CD14-positive monocyte (primary cell): ENCODE measurements at regions not wholly inside any gene's neighbourhood (a gene's known extent, or its start where the extent isn't known, plus 50 kb on each side); places are given as distances from the start of the nearest gene placed in this dataset.

Experiments used
- DNase-seq, 3 donors: peaks; one replicate each; pipeline ENCODE4 v3.0.0-alpha.2; 2011 to 2022
- H2AFZ ChIP-seq: 2 replicates; pipeline ENCODE4 v1.6.0; 2012; ENCODE audit warnings: mild to moderate bottlenecking, low read depth, low read length, inconsistent platforms; ENCODE audit not compliant: insufficient read depth, poor library complexity, severe bottlenecking
- H3K27ac ChIP-seq, 2 donors: 1 replicate in 1 of 2; 2 replicates in 1 of 2; pipeline ENCODE4 v1.5.1; 2012 to 2013; ENCODE audit warnings: low read length in 2 of 2, control low read depth in 1 of 2, inconsistent platforms in 1 of 2, low read depth in 1 of 2, mild to moderate bottlenecking in 1 of 2
- H3K27me3 ChIP-seq, 2 donors: one replicate each; pipeline versions ENCODE4 v1.6.0 to v1.6.1; 2011 to 2013; ENCODE audit warnings: low read length in 2 of 2; ENCODE audit not compliant: control insufficient read depth in 2 of 2, insufficient read depth in 2 of 2
- H3K36me3 ChIP-seq, 2 donors: replicated peaks in 1 of 2; 1 replicate in 1 of 2; 2 replicates in 1 of 2; pipeline versions ENCODE4 v1.5.1 to v1.6.1; 2012 to 2013; ENCODE audit warnings: low read length in 2 of 2, control low read depth in 1 of 2, inconsistent platforms in 1 of 2, mild to moderate bottlenecking in 1 of 2; ENCODE audit not compliant: insufficient read depth in 2 of 2, control insufficient read depth in 1 of 2
- H3K4me1 ChIP-seq, 2 donors: 1 replicate in 1 of 2; 2 replicates in 1 of 2; pipeline versions ENCODE4 v1.5.1 to v1.6.1; 2012 to 2013; ENCODE audit warnings: low read length in 2 of 2, control low read depth in 1 of 2, inconsistent platforms in 1 of 2, mild to moderate bottlenecking in 1 of 2, moderate library complexity in 1 of 2; ENCODE audit not compliant: insufficient read depth in 2 of 2, control insufficient read depth in 1 of 2
- H3K4me2 ChIP-seq: replicated peaks from 2 replicates; pipeline ENCODE3; 2012; ENCODE audit warnings: low read length, moderate library complexity, mild to moderate bottlenecking; ENCODE audit not compliant: poor library complexity, severe bottlenecking; ENCODE audit errors: extremely low read depth
- H3K4me3 ChIP-seq, 3 experiments: fragments of 200-600 bp in 1 of 3; sonication (generic) in 1 of 3; replicated peaks in 1 of 3; 1 replicate in 2 of 3; 2 replicates in 1 of 3; pipeline ENCODE4 v1.5.1; 2011 to 2013; ENCODE audit warnings: low read length in 3 of 3, mild to moderate bottlenecking in 3 of 3, control low read depth in 2 of 3, low read depth in 2 of 3, inconsistent platforms in 1 of 3, moderate library complexity in 1 of 3
- H3K79me2 ChIP-seq: 2 replicates; pipeline ENCODE4 v1.6.0; 2012; ENCODE audit warnings: mild to moderate bottlenecking, control low read depth, inconsistent platforms, low read length, moderate library complexity; ENCODE audit not compliant: insufficient read depth
- H3K9ac ChIP-seq: 2 replicates; pipeline ENCODE4 v1.6.0; 2017; ENCODE audit warnings: low read length, mild to moderate bottlenecking; ENCODE audit not compliant: insufficient read depth, poor library complexity, severe bottlenecking
- H3K9me3 ChIP-seq, 2 donors: replicated peaks in 1 of 2; 1 replicate in 1 of 2; 2 replicates in 1 of 2; pipeline versions ENCODE4 v1.5.1 to v1.6.1; 2012 to 2013; ENCODE audit warnings: low read length in 2 of 2, control low read depth in 1 of 2; ENCODE audit not compliant: control insufficient read depth in 1 of 2, insufficient read depth in 1 of 2
- H4K20me1 ChIP-seq: 2 replicates; pipeline ENCODE4 v1.6.0; 2012; ENCODE audit warnings: mild to moderate bottlenecking, low read length, control low read depth, moderate library complexity; ENCODE audit not compliant: insufficient read depth
- H3K27ac Mint-ChIP-seq, 7 donors: one replicate each; pipeline ENCODE4 v1.8.0; 2020; ENCODE audit warnings: mild to moderate bottlenecking in 7 of 7, mixed read lengths in 7 of 7, moderate library complexity in 6 of 7, inconsistent platforms in 2 of 7
- H3K27me3 Mint-ChIP-seq, 3 donors: one replicate each; pipeline ENCODE4 v1.8.0; 2021 to 2022; ENCODE audit warnings: low read depth in 3 of 3, mild to moderate bottlenecking in 3 of 3, mixed read lengths in 3 of 3, moderate library complexity in 3 of 3, inconsistent platforms in 1 of 3
- H3K36me3 Mint-ChIP-seq, 2 donors: one replicate each; pipeline ENCODE4 v1.8.0; 2020; ENCODE audit warnings: mixed read lengths in 2 of 2, inconsistent platforms in 1 of 2, mild to moderate bottlenecking in 1 of 2
- H3K4me1 Mint-ChIP-seq: one replicate; pipeline ENCODE4 v1.8.0; 2020; ENCODE audit warnings: mild to moderate bottlenecking, mixed read lengths
- H3K4me3 Mint-ChIP-seq, 2 donors: one replicate each; pipeline ENCODE4 v1.8.0; 2020; ENCODE audit warnings: mild to moderate bottlenecking in 2 of 2, mixed read lengths in 2 of 2, moderate library complexity in 1 of 2
- H3K9me3 Mint-ChIP-seq, 7 donors: one replicate each; pipeline ENCODE4 v1.8.0; 2020 to 2022; ENCODE audit warnings: mixed read lengths in 7 of 7, mild to moderate bottlenecking in 6 of 7, moderate library complexity in 6 of 7, inconsistent platforms in 2 of 7
- WGBS: methylation state at CpG from one replicate; pipeline ENCODE4 v1.1.5; 2013; ENCODE audit warnings: missing lambda C conversion rate; ENCODE audit not compliant: insufficient coverage; 5-methylcytosine and 5-hydroxymethylcytosine counted together
- intact Hi-C, 2 donors: fragments of 100-400 bp; cut with micrococcal nuclease; formaldehyde crosslinking; loops; one replicate each; pipeline versions ENCODE4 v1.15.0 to v1.15.1; 2023
- TF ChIP-seq, protein P1 (sequence below): fragments of 200-600 bp; IDR thresholded peaks from one replicate; pipeline ENCODE4 v1.8.0; 2022; ENCODE audit warnings: antibody characterized with exemption, mild to moderate bottlenecking

DNA sequence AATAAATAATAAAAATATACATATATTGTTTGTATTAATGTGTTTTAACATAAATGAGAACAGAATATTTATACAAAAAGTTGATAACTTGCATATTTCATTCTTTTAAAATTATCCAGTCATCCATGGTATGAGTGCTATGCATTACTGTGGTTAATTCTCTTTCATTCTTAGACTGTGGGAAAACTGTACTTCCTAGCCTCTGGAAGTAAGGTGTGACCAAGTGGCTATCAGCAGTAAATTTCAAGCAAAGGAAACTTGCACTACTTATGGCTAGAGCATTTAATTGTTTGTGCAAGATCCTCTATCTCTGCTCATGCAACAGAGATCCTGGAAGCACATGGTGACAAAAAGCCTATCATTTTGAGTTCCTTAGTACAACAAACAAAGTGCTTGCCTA, 1054.5 kb upstream of the PABPC4L start:
- no peaks in the 10 kb centered on the region for H3K36me3 Mint-ChIP-seq
- Histone ChIP-seq H3K4me3 (no peak overlapping the region), H3K36me3 (no peaks in the 10 kb centered on the region), H2AFZ (no peak overlapping the region), H3K27me3 (no peaks in the 10 kb centered on the region), H3K79me2 (no peaks in the 10 kb centered on the region), H4K20me1 (no peaks in the 10 kb centered on the region), H3K9ac (no peak overlapping the region), H3K4me2 (no peak overlapping the region), H3K9me3 (no peaks in the 10 kb centered on the region), H3K27ac (no peak overlapping the region), H3K4me1 (no peaks in the 10 kb centered on the region)
- no peak overlapping the region for H3K27ac Mint-ChIP-seq
- TF ChIP-seq, protein P1, sequence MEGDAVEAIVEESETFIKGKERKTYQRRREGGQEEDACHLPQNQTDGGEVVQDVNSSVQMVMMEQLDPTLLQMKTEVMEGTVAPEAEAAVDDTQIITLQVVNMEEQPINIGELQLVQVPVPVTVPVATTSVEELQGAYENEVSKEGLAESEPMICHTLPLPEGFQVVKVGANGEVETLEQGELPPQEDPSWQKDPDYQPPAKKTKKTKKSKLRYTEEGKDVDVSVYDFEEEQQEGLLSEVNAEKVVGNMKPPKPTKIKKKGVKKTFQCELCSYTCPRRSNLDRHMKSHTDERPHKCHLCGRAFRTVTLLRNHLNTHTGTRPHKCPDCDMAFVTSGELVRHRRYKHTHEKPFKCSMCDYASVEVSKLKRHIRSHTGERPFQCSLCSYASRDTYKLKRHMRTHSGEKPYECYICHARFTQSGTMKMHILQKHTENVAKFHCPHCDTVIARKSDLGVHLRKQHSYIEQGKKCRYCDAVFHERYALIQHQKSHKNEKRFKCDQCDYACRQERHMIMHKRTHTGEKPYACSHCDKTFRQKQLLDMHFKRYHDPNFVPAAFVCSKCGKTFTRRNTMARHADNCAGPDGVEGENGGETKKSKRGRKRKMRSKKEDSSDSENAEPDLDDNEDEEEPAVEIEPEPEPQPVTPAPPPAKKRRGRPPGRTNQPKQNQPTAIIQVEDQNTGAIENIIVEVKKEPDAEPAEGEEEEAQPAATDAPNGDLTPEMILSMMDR, result no peak
- H3K27me3 Mint-ChIP-seq, result no peaks in the 10 kb centered on the region
- H3K4me3 Mint-ChIP-seq, result no peak overlapping the region
- no peak for DNase-seq
- H3K9me3 Mint-ChIP-seq, result no peaks in the 10 kb centered on the region
- H3K4me1 Mint-ChIP-seq, result no peaks in the 10 kb centered on the region
- intact Hi-C loops, result no loop called here

DNA sequence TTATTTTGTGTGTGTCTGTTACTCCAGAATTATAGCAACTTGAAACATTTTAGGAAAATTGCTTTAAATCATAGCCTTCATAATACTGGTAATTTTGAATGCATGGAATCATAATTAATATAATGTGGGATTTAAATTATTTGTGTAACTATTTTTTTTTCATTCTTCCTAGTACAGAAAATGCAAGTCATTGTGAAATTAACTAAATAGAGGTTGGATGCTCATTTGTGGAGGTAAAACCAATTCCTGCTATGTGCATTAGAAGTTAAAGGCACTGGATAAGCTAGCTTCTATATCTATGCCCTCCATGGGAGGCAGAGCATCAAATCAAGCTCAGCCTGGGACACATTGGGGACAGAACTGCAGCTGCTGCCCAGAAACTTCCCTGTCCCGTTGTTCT, 1048.5 kb upstream of the PABPC4L start:
- intact Hi-C loops, result no loop called here
- no peaks in the 10 kb centered on the region for H3K36me3 ChIP-seq
- H3K9me3 Mint-ChIP-seq, result no peaks in the 10 kb centered on the region
- no peaks in the 10 kb centered on the region for H3K27me3 Mint-ChIP-seq
- H3K79me2 ChIP-seq, result no peaks in the 10 kb centered on the region
- H3K27me3 ChIP-seq, result no peaks in the 10 kb centered on the region
- WGBS, result no CpG with 5 or more reads among the region's 1 CpG
- H4K20me1 ChIP-seq, result no peaks in the 10 kb centered on the region
- no peak for DNase-seq
- H3K36me3 Mint-ChIP-seq, result no peaks in the 10 kb centered on the region
- no peak overlapping the region for H3K4me3 ChIP-seq
- no peak overlapping the region for H3K9ac ChIP-seq
- H3K4me2 ChIP-seq, result no peak overlapping the region
- H3K4me1 Mint-ChIP-seq, result no peaks in the 10 kb centered on the region
- H3K9me3 ChIP-seq, result no peaks in the 10 kb centered on the region
- no peak overlapping the region for H3K27ac Mint-ChIP-seq
- H3K4me3 Mint-ChIP-seq, result no peak overlapping the region
- no peak overlapping the region for H3K27ac ChIP-seq
- TF ChIP-seq, protein P1, result no peak
- no peak overlapping the region for H2AFZ ChIP-seq
- no peaks in the 10 kb centered on the region for H3K4me1 ChIP-seq
